DMS 273 (cell line): ENCODE measurements at regions not wholly inside any gene's neighbourhood (a gene's known extent, or its start where the extent isn't known, plus 50 kb on each side); places are given as distances from the start of the nearest gene placed in this dataset.
"Not testable (repeated sequence)": the region's sequence is repeated elsewhere in the genome, so short reads cannot be mapped to it uniquely, and the experiment has no call there.

Source experiments
- DNase-seq: peaks from one replicate; lab custom pipeline; 2025; ENCODE audit not compliant: unreplicated experiment; lab: John Stamatoyannopoulos, UW

DNA sequence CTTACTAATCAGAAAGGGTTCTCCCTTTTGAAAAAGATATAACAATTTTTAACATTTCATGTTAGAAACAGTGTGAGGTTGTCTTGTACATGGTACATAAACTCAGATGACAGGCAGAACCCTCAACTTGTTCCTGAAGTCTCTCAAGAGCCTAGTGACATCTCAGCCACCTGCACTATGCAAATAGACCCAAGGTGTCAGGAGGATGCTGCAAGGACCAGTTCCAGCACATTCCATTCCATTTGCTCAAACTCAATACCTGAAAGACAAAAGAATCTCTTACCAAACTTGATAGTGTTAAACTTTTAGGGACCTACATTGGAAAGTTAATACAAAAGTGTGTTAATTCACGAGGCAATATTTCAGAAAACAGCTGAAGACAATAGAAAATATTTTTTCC, 544.6 kb downstream of the CETN3 start:
- no peak for DNase-seq

DNA sequence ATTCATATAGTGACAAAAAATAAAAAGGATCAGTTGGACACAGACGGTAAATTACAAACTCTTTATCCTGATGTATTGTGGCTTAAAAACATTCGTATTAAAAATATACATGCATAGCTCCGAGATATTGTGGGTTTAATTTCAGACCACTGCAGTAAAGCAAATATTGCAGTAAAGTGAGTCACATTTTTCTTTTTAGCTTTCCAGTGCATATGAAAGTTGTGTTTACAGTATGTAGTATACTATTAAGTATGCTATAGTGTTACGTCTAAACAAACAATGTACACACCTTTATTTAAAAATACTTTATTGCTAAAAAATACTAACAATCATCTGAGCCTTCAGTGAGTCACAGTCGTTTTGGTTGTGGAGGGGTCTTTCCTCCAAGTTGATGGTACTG, 551.8 kb downstream of the CETN3 start:
- DNase-seq, result no peak

DNA sequence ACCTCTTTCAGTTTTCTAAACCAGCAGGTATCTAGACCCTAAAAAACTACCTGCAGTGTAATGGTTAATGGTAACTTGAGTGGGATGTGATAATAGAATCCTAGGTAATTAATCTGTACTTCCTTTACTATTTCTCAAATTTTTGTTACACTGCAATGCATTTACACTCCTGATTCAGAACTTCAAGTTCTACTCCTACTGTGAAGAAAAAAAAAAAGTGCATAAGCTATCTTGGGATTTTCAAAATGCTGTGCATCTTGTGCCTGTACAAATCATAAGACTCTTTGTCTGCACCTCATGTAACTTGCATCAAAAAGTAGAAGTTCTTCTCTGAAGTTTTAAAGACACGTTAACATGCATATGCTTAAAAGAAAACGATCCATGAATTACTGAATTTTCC, 554.1 kb downstream of the CETN3 start:
- no peak for DNase-seq

DNA sequence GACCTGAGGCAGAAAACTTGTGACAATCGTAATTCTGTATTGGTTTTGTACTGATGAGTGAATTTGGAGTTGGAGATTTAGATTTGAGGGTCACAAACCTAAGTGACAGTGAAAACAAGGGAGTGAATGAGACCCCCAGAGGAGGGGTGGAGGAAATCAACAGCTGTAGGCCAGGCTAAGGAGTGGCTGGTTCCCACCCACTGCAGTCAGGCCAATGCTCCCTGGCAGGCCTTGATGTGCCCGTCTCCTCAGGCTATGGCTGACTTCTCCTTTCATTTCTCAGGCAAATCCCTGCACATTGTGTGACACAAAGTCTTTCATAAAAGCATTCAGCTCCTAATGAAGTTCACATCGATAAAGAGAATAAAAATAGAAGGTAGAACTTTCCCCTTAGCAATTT, 557.6 kb downstream of the CETN3 start:
- no peak for DNase-seq

DNA sequence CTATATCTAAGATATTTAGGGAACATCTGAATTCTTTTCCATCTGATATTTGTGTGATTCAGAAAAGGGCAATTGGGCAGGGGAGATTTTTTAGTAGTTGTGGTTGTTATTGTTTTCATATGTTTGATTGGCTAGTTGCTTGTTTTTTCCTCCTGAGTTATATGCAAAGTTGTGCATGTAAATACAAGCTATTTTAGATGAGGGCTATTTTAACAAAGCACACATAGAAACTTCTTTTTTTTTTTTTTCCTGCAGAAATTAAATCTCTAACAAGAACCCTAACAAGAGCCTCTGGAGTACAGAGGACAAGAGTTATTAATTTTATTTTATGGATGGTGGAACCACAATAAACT, 559.1 kb downstream of the CETN3 start:
- DNase-seq, result no peak

DNA sequence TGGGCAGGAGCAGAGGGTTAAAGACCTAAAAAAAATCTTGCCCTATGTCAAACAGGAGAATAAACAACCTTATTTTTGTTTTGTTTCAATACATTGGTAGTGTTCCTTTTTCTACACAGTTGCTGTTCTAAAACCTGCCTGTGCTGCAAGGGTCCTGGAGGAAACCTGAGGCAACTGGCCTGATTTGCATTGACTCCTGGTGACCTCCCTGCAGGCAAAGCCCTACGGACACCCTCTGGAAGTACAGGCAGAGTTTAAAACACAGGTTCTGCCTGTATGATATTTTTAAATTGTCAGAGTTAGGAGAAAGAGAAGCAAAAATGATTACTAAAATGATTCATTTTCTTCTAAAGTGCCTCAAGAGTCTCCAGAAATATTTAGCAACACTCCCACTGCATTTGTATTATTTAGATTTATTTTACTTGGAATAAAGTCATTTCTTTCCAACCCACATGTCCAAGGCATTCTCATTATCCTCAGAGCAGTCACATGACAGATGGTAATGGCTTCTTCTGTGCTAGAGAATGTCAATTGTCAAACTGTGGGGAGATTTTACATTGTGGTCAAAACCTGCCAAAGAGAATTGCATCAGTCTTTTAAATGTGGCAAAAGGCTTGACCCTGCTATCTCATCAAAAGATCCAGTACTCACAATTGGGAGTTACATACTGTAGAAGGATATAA, 559.6 kb downstream of the CETN3 start:
- DNase-seq, result no peak

DNA sequence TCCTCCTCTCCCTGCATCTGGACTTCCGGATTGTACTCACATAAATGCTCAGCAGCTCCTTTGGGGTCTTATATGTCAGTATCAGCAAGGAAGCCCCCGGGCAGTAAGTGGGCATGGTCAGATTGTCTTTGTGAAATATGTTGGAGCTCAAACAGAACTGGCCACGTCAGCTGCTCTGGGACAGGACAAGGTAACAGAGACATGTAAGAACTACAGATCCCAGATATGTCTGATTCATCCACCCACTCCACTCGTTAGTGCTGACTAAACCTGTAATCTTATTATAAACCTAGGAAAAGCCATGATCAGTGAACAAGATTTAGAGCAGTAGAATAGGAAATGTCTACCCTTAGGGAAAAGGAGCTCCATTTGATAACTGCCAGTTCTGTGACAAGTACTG, 561.8 kb downstream of the CETN3 start:
- no peak for DNase-seq

DNA sequence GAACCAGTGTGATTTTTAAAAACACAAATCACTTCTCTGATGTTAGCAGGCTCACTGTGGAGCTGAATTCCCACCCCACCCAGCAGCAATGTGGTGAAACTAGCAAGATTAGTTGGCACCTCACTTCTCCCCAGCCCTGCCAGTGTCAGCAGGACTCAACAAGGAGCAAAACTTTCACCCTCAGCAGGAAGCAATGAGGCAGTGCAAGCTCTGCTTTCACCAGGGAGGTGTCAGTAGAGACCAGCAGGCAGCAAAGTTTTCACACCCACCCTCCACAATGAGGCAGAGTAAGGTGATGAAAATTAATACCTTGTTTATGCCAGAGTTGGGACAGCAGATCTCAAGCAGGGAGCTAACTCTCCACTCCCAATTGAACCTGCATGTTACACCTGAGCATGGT, 565.0 kb downstream of the CETN3 start:
- DNase-seq, result no peak

DNA sequence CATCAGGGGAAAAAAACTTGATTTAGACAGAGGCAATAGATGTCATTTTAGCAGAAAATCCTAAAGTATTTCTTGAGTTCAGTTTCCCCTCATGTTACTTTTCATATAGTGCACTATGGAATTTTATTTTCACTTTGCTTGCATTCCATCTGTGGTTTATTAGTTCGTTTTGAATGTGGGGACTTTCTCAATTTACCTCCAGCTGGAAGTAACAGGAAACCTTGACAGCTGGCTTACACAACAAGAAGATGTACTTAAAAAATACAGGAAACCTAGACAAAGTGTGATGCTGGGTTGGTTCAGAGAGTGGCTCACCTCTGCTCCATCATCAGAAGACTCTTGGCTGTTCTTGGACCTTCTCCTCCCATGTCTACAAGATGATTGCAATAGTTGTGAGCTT, 567.0 kb downstream of the CETN3 start:
- DNase-seq, result peak; percentile 19

DNA sequence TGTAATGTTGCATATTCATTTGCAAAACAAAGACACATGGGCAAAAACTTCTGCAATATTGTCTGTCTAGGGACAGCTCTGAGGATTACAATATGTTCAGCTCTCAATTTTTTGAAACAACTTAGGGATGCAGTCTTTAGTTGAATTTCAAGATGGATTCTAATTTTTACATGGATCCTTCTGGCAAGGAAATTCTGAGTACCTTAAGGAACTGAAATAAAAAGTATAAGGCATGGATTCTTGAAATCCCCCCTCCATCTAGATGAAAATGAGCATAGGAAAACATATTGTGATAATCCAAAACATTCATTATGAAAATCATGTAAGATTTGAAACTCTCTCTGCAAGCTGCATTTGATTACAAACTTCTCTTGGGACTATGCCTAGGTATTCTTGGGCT, 568.6 kb downstream of the CETN3 start:
- DNase-seq, result no peak

DNA sequence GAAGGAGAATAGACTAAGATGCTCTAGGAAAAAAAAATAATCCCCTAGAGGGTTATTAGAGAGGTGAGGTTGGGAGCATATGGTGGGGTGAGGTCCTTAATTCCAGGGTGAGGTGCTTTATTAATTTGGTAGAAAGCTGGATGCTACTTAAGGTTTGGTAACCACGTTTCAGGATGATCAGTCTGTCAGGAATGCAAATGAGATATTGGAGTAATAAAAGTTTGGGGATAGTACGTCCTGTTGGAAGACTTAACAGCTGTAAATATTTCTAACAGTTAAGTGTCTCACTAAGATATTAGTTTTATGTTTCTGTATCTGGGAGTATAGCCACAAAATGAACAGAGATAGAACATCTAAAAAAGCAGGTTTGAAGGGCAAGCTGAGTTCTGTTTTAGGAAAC, 578.9 kb downstream of the CETN3 start:
- DNase-seq, result no peak

DNA sequence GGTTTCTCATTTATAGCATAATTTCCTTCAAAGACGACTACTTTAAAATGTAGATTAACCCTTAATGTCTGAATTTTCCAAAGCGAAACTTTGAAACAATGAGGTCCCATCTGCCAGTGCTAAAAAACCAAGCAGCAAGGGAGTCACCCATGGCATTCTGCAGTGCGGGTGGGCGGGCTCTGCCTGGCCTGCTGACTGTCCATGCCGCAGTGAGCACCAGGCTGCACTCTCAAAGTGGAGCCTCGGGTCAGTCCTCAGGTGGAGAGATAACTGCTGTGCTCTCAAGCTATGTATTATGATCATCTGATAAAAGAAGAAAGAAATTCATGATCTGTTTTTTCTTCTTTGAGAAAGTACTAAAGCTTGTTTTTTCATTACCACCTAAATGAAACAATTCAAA, 581.6 kb downstream of the CETN3 start:
- no peak for DNase-seq

DNA sequence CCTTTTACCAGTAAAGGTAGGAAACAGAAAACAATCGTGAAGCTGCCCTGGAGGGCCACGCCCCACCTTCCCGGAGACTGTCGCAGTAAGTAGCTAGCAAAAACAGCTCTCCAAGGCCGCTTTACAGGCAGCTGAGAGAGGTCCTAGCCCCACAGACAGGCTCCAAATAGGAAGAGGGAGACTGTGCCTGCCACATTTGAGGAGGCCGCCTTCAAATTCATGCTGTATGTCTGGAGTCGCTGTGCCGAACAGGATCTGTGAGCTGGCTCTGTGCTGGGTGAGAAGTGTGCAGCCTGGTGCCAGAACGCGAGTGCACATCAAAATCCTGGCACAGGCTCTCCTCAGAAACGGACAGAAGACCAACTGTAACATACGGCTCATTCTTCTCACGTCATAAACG, 582.2 kb downstream of the CETN3 start:
- no peak for DNase-seq

DNA sequence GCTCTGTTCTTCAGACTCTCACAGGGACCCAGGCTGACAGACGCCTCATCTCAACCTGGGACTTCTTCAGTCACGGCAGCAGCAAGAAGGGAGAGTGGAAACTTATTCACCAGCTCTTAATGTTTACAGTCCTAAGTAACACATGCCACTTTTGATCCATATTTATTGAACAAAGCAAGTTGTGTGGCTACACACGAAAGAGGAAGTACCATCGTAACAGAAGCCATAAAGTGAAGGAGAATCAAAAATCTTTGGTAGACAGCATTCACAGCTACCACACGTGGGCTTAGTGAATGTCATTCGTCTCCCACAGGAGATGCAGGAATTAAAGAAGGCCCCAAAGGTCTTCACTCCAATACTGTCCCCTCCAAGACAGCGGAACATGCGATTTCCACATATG, 582.6 kb downstream of the CETN3 start:
- DNase-seq, result no peak

DNA sequence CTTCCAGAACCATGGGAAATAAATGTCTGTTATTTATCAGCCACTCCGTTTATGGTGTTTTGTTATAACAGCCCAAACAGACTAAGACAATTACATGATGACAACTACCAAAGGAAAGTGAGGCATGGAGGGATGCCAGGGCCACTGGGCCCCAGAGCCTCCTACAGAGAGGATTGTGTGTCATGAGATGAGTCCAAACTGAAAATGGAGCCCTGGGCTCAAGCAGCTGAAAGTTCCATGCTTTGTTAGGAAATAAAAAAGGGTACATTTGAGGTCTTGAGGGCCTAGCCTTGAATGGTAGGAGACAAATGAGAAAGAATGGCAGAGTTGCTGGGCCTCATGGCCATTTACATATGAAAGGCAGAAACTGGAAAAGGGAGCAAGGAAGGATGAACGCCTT, 586.5 kb downstream of the CETN3 start:
- no peak for DNase-seq

DNA sequence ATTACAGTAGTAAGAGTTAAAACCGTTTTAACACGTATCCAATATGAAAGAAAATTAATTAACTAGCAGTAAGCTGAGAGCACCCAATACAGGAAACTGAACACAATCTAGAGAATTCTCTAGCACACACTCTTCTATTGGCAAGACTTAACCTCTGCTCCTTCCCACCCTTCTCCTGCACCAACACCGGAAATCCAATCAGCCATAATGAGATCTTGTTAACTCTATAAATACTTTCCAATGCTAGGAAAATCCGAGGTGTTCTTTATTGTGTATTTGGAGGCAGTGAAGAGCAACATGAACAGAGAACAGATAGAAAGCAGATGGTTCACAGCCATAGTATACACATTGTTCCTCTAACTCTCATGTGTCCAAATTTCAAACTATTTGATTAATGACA, 591.7 kb downstream of the CETN3 start:
- DNase-seq, result no peak

DNA sequence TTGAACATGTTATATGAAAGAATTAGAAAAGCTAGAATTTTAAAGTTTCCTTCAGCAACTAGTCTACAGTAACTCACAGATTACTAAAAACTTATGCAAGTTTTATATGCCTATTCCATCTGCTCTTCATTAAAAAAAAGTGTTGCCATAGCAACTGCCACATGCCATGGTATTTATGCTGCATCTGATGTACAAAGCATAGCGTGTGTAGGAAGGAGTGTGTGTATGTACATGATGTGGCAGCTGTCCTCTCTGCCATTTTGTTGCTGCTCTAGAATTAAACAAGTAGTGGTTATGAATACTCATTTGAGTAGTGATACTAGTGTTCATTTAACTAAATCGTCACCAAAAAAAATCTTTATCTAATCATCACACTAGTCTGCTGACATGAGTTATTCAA, 593.5 kb downstream of the CETN3 start:
- peak; percentile 85 for DNase-seq

DNA sequence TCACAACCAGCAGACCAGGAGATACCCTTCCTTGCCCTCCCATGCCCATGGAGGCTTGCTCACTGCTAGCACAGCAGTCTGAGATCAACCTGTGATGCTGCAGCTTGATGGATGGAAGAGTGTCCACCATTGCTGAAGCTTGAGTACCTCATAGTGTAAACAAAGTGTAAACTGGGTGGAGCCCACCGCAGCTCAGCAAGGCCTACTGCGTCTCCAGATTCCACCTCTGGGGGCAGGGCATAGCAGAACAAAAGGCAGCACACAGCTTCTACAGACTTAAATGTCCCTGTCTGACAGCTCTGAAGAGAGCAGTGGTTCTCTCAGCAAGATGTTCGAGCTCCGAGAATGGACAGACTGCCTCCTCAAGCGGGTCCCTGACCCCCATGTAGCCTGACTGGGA, 608.8 kb downstream of the CETN3 start:
- not testable (repeated sequence) for DNase-seq

DNA sequence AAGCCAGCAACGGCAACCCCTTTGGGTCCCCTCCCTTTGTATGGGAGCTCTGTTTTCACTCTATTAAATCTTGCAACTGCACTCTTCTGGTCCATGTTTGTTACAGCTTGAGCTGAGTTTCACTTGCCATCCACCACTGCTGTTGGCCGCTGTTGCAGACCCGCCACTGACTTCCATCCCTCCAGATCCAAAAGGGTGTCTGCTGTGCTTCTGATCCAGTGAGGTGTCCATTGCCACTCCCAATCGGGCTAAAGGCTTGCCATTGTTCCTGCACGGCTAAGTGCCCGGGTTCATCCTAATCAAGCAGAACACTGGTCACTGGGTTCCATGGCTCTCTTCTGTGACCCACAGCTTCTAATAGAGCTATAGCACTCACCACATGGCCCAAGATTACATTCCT, 615.1 kb downstream of the CETN3 start:
- not testable (repeated sequence) for DNase-seq

DNA sequence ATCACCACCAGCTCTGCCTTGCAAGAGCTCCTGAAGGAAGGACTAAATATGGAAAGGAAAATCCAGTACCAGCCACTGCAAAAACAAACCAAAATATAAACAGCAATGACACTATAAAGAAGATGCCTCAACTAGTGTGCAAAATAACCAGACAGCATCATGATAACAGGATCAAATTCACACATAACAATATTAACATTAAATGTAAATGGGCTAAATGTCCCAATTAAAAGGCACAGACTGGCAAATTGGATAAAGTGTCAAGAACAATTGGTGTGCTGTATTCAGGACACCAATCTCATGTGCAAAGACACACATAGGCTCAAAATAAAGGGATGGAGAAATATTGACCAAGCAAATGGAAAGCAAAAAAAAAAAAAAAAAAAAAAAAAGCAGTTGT, 629.8 kb downstream of the CETN3 start:
- DNase-seq, result not testable (repeated sequence)

DNA sequence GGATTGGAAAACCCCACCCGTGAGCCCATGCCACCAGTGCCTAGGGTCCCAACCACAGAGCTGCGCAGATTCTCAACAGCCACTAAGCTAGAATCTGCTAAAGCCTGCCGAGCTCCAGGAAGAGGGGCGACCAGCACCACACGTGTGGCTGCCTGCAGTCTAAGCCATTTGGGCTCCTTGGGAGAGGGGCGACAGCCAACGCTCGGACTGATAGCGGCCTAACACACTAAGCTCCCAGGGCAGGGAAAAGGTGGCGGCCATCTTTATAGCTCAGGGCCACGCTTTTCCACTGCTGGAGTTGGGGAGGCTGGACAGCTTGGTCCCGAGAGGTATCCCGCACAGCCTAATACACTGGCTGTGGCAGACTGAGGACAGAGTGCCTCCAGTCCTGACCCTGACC, 631.8 kb downstream of the CETN3 start:
- DNase-seq, result no peak

DNA sequence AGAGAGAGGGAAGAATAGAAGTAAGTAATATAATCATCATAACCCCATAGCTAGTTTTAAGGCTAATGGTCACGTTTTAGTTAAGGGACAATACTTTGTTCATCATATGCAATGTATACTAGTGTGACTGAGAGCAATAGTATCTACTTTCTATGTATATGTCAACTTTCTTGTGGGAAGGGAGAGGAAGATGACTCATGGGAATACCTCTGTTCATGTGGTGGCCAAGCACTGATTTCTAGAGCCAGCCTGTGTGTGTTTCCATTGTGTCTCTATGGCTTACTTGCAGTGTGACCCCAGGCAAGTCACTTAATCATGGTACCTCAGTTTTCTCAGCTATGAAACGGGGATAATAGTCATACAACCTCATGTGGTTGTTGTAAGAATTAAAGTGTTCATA, 639.6 kb downstream of the CETN3 start:
- DNase-seq, result no peak

DNA sequence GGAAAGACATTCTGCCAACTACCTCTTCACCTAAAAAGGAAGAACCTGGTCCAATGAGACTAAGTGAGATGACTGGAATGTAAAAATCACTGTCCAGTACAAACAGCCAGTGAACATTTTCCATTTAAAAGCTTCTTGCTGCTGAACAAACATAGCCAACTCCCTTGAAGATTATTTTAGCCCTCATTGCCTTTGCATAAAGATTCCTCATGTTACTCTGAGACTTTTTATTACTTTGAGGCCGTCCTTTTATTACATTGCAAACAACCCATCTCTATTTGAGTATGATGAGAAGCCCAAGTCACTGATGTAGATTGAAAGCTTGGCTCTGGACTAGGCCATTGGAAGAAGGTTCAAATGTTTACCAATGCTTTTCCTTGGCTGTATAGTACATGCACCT, 649.8 kb downstream of the CETN3 start:
- no peak for DNase-seq

DNA sequence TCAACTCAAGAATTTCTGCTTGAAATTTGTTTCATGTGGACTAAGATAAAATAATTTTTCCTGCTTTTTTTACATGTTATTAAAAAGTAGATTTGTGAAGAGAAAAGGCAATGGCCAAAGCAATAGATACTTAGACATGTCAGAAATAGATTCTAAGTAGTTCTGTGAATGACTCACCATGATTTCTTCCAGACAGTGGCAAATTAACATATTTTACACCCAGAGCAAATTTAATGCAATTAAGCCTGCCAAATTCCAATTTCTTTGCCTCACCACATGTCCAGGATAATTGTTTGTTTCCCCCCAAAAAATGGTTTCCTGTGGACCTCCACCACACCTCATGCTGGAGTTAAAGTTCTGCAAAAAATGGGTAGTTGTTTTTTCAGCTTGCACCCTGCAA, 651.4 kb downstream of the CETN3 start:
- peak; percentile 2 for DNase-seq
